OCI-LY3 (cell line): ENCODE measurements at regions not wholly inside any gene's neighbourhood (a gene's known extent, or its start where the extent isn't known, plus 50 kb on each side); places are given as distances from the start of the nearest gene placed in this dataset.

Experiments used
- CTCF ChIP-seq: fragments of 200-600, 300-600 bp; sonication (generic); IDR thresholded peaks from 2 replicates; pipeline ENCODE4 v1.5.1; 2014; ENCODE audit warnings: antibody characterized with exemption, low read length, low read depth
- EZH2phosphoT487 ChIP-seq: fragments of 200-600 bp; shearing (Covaris generic); IDR thresholded peaks from 2 replicates; pipeline ENCODE4 v1.6.1; 2018; ENCODE audit warnings: antibody characterized with exemption, mixed run types, low read depth

- TF ChIP-seq CTCF (no peak), EZH2phosphoT487 (no peak)
Measured at GRCh38 chr3:64297563-64297962, 72.3 kb upstream of the PRICKLE2 start.
